OCI-LY1 (cell line): ENCODE measurements at regions not wholly inside any gene's neighbourhood (a gene's known extent, or its start where the extent isn't known, plus 50 kb on each side); places are given as distances from the start of the nearest gene placed in this dataset.

Experiments used
- H2AFZ ChIP-seq: fragments of 200-600 bp; sonication (generic), shearing (Covaris generic); 2 replicates; pipeline ENCODE4 v1.6.0; 2014; ENCODE audit warnings: antibody characterized with exemption, mild to moderate bottlenecking, low read length
- H3F3A ChIP-seq: fragments of 200-600 bp; sonication (generic), shearing (Covaris generic); 2 replicates; pipeline ENCODE4 v1.6.0; 2014; ENCODE audit warnings: mild to moderate bottlenecking, antibody characterized with exemption, low read length, moderate library complexity; ENCODE audit not compliant: insufficient read depth
- H3K27ac ChIP-seq: fragments of 200-600 bp; sonication (generic); 2 replicates; pipeline ENCODE4 v1.5.1; 2014; ENCODE audit warnings: low read length, mixed run types, mild to moderate bottlenecking, low read depth; ENCODE audit not compliant: poor library complexity, severe bottlenecking
- H3K27me3 ChIP-seq: fragments of 200-600 bp; sonication (generic); 2 replicates; pipeline ENCODE4 v1.6.0; 2014; ENCODE audit warnings: antibody characterized with exemption, mild to moderate bottlenecking, low read length, moderate library complexity; ENCODE audit not compliant: insufficient read depth
- H3K36me3 ChIP-seq: fragments of 200-600 bp; sonication (generic); 2 replicates; pipeline ENCODE4 v1.6.1; 2014; ENCODE audit warnings: mild to moderate bottlenecking, antibody characterized with exemption, low read length, moderate library complexity, mixed read lengths; ENCODE audit not compliant: insufficient read depth
- H3K4me1 ChIP-seq: fragments of 200-600 bp; sonication (generic); 2 replicates; pipeline ENCODE4 v1.5.1; 2014; ENCODE audit warnings: mild to moderate bottlenecking, low read length, moderate library complexity; ENCODE audit not compliant: insufficient read depth, severe bottlenecking
- H3K4me2 ChIP-seq: fragments of 200-600 bp; sonication (generic), shearing (Covaris generic); 2 replicates; pipeline ENCODE4 v1.6.1; 2014; ENCODE audit warnings: low read length
- H3K4me3 ChIP-seq: fragments of 200-600 bp; sonication (generic); 2 replicates; pipeline ENCODE4 v1.5.1; 2014; ENCODE audit warnings: low read length, low read depth, mild to moderate bottlenecking, mixed read lengths; ENCODE audit not compliant: poor library complexity, severe bottlenecking
- H3K79me2 ChIP-seq: fragments of 200-600 bp; shearing (Covaris generic); 2 replicates; pipeline ENCODE4 v1.6.1; 2016; ENCODE audit warnings: mixed run types, low read length, mixed read lengths; ENCODE audit not compliant: insufficient read depth
- H3K9ac ChIP-seq: fragments of 200-600 bp; sonication (generic), shearing (Covaris generic); 2 replicates; pipeline ENCODE4 v1.6.1; 2014; ENCODE audit warnings: mild to moderate bottlenecking, low read length, mixed read lengths
- H3K9me2 ChIP-seq: fragments of 200-600 bp; sonication (generic), shearing (Covaris generic); 2 replicates; pipeline ENCODE4 v1.6.1; 2014; ENCODE audit warnings: low read depth, mild to moderate bottlenecking, low read length, mixed read lengths
- H3K9me3 ChIP-seq: fragments of 200-600 bp; shearing (Covaris generic); 2 replicates; pipeline ENCODE4 v1.6.1; 2014; ENCODE audit warnings: low read length, mixed read lengths
- H4K20me1 ChIP-seq: fragments of 200-600 bp; sonication (generic), shearing (Covaris generic); 2 replicates; pipeline ENCODE4 v1.6.0; 2016; ENCODE audit warnings: mild to moderate bottlenecking, low read length; ENCODE audit not compliant: insufficient read depth
- CTCF ChIP-seq: fragments of 200-600 bp; sonication (generic), shearing (Covaris generic); IDR thresholded peaks from 2 replicates; pipeline ENCODE4 v1.5.1; 2017; ENCODE audit warnings: mild to moderate bottlenecking, antibody characterized with exemption, low read length, moderate library complexity, mixed read lengths
- EZH2 ChIP-seq: fragments of 200-600 bp; sonication (generic), shearing (Covaris generic); IDR thresholded peaks from 2 replicates; pipeline ENCODE4 v1.8.0; 2017; ENCODE audit warnings: borderline replicate concordance, mixed run types, mild to moderate bottlenecking, antibody characterized with exemption, low read length, moderate library complexity, mixed read lengths

- H3K27ac ChIP-seq = no peak overlapping the region
- no peak for TF ChIP-seq EZH2
- TF ChIP-seq CTCF = no peak
- H3K4me3 ChIP-seq = no peak overlapping the region
- no peaks in the 10 kb centered on the region for H4K20me1 ChIP-seq
- no peak overlapping the region for H3K9ac ChIP-seq
- no peaks in the 10 kb centered on the region for H3K36me3 ChIP-seq
- no peaks in the 10 kb centered on the region for H3K9me2 ChIP-seq
- H3K27me3 ChIP-seq = no peaks in the 10 kb centered on the region
- no peaks in the 10 kb centered on the region for H3F3A ChIP-seq
- no peak overlapping the region for H2AFZ ChIP-seq
- H3K79me2 ChIP-seq = no peaks in the 10 kb centered on the region
- no peaks in the 10 kb centered on the region for H3K9me3 ChIP-seq
- no peaks in the 10 kb centered on the region for H3K4me1 ChIP-seq
- H3K4me2 ChIP-seq = no peak overlapping the region
Observed at GRCh38 chrY:19065119-19065518, 291.6 kb upstream of the HSFY2 start.

- TF ChIP-seq CTCF (no peak), EZH2 (no peak)
- Histone ChIP-seq H3K9me3 (no peaks in the 10 kb centered on the region), H3K9ac (no peak overlapping the region), H3K27me3 (no peaks in the 10 kb centered on the region), H3K36me3 (no peaks in the 10 kb centered on the region), H3K9me2 (no peaks in the 10 kb centered on the region), H3K79me2 (no peaks in the 10 kb centered on the region), H2AFZ (no peak overlapping the region), H4K20me1 (no peaks in the 10 kb centered on the region), H3F3A (no peaks in the 10 kb centered on the region), H3K4me2 (no peak overlapping the region), H3K4me1 (no peaks in the 10 kb centered on the region), H3K4me3 (no peak overlapping the region), H3K27ac (no peak overlapping the region)
Observed at GRCh38 chrY:19059733-19060132, 286.2 kb upstream of the HSFY2 start.

- no peaks in the 10 kb centered on the region for H3K9me2 ChIP-seq
- H3K9ac ChIP-seq = no peak overlapping the region
- no peaks in the 10 kb centered on the region for H3K79me2 ChIP-seq
Observed at GRCh38 chrY:19058831-19059370, 285.4 kb upstream of the HSFY2 start.

More at GRCh38 chrY:19058831-19059370, 285.4 kb upstream of the HSFY2 start:
- H3K27ac ChIP-seq = no peak overlapping the region
- H3K9me3 ChIP-seq = no peaks in the 10 kb centered on the region
- H3K4me2 ChIP-seq = no peak overlapping the region
- H3F3A ChIP-seq = no peaks in the 10 kb centered on the region
- no peak for TF ChIP-seq CTCF
- TF ChIP-seq EZH2 = no peak
- H3K36me3 ChIP-seq = no peaks in the 10 kb centered on the region
- no peaks in the 10 kb centered on the region for H4K20me1 ChIP-seq
- no peaks in the 10 kb centered on the region for H3K4me1 ChIP-seq
- no peak overlapping the region for H3K4me3 ChIP-seq
- H2AFZ ChIP-seq = no peak overlapping the region
- no peaks in the 10 kb centered on the region for H3K27me3 ChIP-seq
